ENCODE measurements at regions not wholly inside any gene's neighbourhood (a gene's known extent, or its start where the extent isn't known, plus 50 kb on each side); places are given as distances from the start of the nearest gene placed in this dataset.

- H3K27me3 Mint-ChIP-seq = no peaks in the 10 kb centered on the region
- H3K4me3 Mint-ChIP-seq = no peak overlapping the region
- intact Hi-C loops (cut with micrococcal nuclease) = no loop called here
- Histone ChIP-seq H3K4me1 (ENCODE audit: insufficient read depth, low read length) (no peaks in the 10 kb centered on the region), H3K27me3 (ENCODE audit: insufficient read depth, low read length) (no peaks in the 10 kb centered on the region), H3K4me3 (ENCODE audit: low read length in 2 of 2) (no peak overlapping the region), H3K9me3 (ENCODE audit: control insufficient read depth in 1 of 2, low read length in 2 of 2) (no peaks in the 10 kb centered on the region), H3K36me3 (ENCODE audit: insufficient read depth, low read length) (no peaks in the 10 kb centered on the region), H3K27ac (ENCODE audit: low read depth, low read length) (no peak overlapping the region)
- ChIA-PET CTCF (ENCODE audit: partially characterized antibody) (no interaction called here), POLR2A (ENCODE audit: partially characterized antibody) (no interaction called here)
- DNase-seq = no peak
- H3K9me3 Mint-ChIP-seq = no peaks in the 10 kb centered on the region
- peaks cover 0 to 5% (median 4%) of the 10 kb centered on the region in 4 donors for H3K4me1 Mint-ChIP-seq
- no peaks in the 10 kb centered on the region for H3K36me3 Mint-ChIP-seq
- H3K27ac Mint-ChIP-seq = no peak overlapping the region
Measured at GRCh38 chr18:68467329-68467728, 247.6 kb downstream of the TMX3 start.

DNA sequence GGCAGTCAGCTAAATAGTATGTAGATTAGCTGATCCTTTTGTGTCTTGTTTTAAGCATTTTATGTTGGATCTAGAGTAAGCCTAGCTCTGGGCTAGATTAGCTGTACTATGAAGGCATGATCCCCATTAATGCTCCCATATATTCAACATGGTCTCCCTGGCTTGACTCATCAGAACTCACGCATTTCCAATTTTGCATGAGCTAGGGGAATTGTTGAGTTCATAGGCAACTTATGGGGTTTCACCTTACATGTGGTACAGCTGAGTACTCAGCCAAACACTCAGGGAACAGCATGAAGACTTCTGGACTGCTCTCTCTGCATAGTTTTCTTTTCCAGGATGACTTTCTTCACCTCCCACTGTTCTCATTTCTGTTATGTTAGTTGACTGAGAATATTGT lies 248.2 kb downstream of the TMX3 start:
- Histone ChIP-seq H3K36me3 (ENCODE audit: insufficient read depth, low read length) (no peaks in the 10 kb centered on the region), H3K27ac (ENCODE audit: low read depth, low read length) (no peak overlapping the region), H3K4me1 (ENCODE audit: insufficient read depth, low read length) (no peaks in the 10 kb centered on the region), H3K4me3 (ENCODE audit: low read length in 2 of 2) (no peak overlapping the region), H3K9me3 (ENCODE audit: control insufficient read depth in 1 of 2, low read length in 2 of 2) (no peaks in the 10 kb centered on the region), H3K27me3 (ENCODE audit: insufficient read depth, low read length) (no peaks in the 10 kb centered on the region)
- Mint-ChIP-seq H3K4me1 (peaks cover 0 to 5% (median 4%) of the 10 kb centered on the region in 4 donors), H3K9me3 (no peaks in the 10 kb centered on the region), H3K27ac (no peak overlapping the region), H3K36me3 (no peaks in the 10 kb centered on the region), H3K4me3 (no peak overlapping the region), H3K27me3 (no peaks in the 10 kb centered on the region)
- ChIA-PET POLR2A (ENCODE audit: partially characterized antibody) (no interaction called here), CTCF (ENCODE audit: partially characterized antibody) (interaction anchor here (0.7 kb wide), 1 partner anchor 1733 kb away, joined by 4 read pairs; no protein-coding TSS in a partner anchor)
- no peak for DNase-seq
- intact Hi-C loops (cut with micrococcal nuclease) = no loop called here

DNA sequence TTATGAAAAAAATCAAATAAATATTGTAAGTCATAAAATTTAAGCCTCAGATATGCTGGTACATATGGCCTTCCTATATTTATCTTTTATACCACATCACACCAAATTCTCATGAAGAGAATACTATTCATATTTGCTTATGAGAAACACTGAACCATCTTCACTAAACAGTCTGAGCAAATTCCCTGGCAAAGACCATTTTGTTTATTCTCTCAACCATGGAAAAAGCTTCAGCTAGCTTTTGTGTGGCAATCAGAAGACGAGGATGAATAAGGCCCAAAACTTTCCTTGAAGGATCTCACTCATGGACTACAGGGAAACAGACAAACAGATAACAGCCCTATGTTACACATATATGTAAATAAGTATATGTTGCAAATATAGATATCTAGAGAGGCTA lies 252.1 kb downstream of the TMX3 start:
- no peaks in the 10 kb centered on the region for H3K36me3 ChIP-seq (ENCODE audit: insufficient read depth, low read length)
- H3K4me3 Mint-ChIP-seq = no peak overlapping the region
- no peaks in the 10 kb centered on the region for H3K4me1 ChIP-seq (ENCODE audit: insufficient read depth, low read length)
- no peaks in the 10 kb centered on the region for H3K9me3 ChIP-seq (ENCODE audit: control insufficient read depth in 1 of 2, low read length in 2 of 2)
- POLR2A ChIA-PET (ENCODE audit: partially characterized antibody) = no interaction called here
- peaks cover 0 to 1% (median under 1%) of the 10 kb centered on the region in 4 donors for H3K4me1 Mint-ChIP-seq
- H3K36me3 Mint-ChIP-seq = no peaks in the 10 kb centered on the region
- no peak overlapping the region for H3K27ac Mint-ChIP-seq
- no peaks in the 10 kb centered on the region for H3K27me3 Mint-ChIP-seq
- DNase-seq = no peak
- intact Hi-C loops (cut with micrococcal nuclease) = no loop called here
- H3K27me3 ChIP-seq (ENCODE audit: insufficient read depth, low read length) = no peaks in the 10 kb centered on the region
- no peak overlapping the region for H3K27ac ChIP-seq (ENCODE audit: low read depth, low read length)
- CTCF ChIA-PET (ENCODE audit: partially characterized antibody) = no interaction called here
- no peaks in the 10 kb centered on the region for H3K9me3 Mint-ChIP-seq
- H3K4me3 ChIP-seq (ENCODE audit: low read length in 2 of 2) = no peak overlapping the region

GRCh38 chr18:68462148-68462547 lies 252.8 kb downstream of the TMX3 start:
- no peak overlapping the region for H3K4me3 ChIP-seq (ENCODE audit: low read length in 2 of 2)
- H3K27me3 Mint-ChIP-seq = no peaks in the 10 kb centered on the region
- no peak overlapping the region for H3K27ac ChIP-seq (ENCODE audit: low read depth, low read length)
- no peaks in the 10 kb centered on the region for H3K36me3 Mint-ChIP-seq
- H3K27ac Mint-ChIP-seq = no peak overlapping the region
- ChIA-PET POLR2A (ENCODE audit: partially characterized antibody) (no interaction called here), CTCF (ENCODE audit: partially characterized antibody) (interaction anchor here (0.7 kb wide), 1 partner anchor 11 kb away, joined by 3 read pairs; no protein-coding TSS in a partner anchor)
- H3K9me3 ChIP-seq (ENCODE audit: control insufficient read depth in 1 of 2, low read length in 2 of 2) = no peaks in the 10 kb centered on the region
- H3K4me1 Mint-ChIP-seq = no peaks in the 10 kb centered on the region
- peaks cover 0 to under 1% (median 0%) of the 10 kb centered on the region in 8 donors for H3K9me3 Mint-ChIP-seq
- intact Hi-C loops (cut with micrococcal nuclease) = no loop called here
- DNase-seq = no peak
- no peaks in the 10 kb centered on the region for H3K36me3 ChIP-seq (ENCODE audit: insufficient read depth, low read length)
- no peaks in the 10 kb centered on the region for H3K27me3 ChIP-seq (ENCODE audit: insufficient read depth, low read length)
- no peak overlapping the region for H3K4me3 Mint-ChIP-seq
- H3K4me1 ChIP-seq (ENCODE audit: insufficient read depth, low read length) = no peaks in the 10 kb centered on the region

- Mint-ChIP-seq H3K27me3 (no peaks in the 10 kb centered on the region), H3K4me3 (no peak overlapping the region), H3K36me3 (no peaks in the 10 kb centered on the region), H3K27ac (no peak overlapping the region), H3K9me3 (peaks cover 0 to 2% (median 0%) of the 10 kb centered on the region in 8 donors), H3K4me1 (no peaks in the 10 kb centered on the region)
- DNase-seq = no peak
- CTCF ChIA-PET (ENCODE audit: partially characterized antibody) = interaction anchor here (0.7 kb wide), 1 partner anchor 11 kb away, joined by 3 read pairs; no protein-coding TSS in a partner anchor
- no peaks in the 10 kb centered on the region for H3K4me1 ChIP-seq (ENCODE audit: insufficient read depth, low read length)
- POLR2A ChIA-PET (ENCODE audit: partially characterized antibody) = no interaction called here
- no peaks in the 10 kb centered on the region for H3K27me3 ChIP-seq (ENCODE audit: insufficient read depth, low read length)
- intact Hi-C loops (cut with micrococcal nuclease) = no loop called here
- H3K27ac ChIP-seq (ENCODE audit: low read depth, low read length) = no peak overlapping the region
- H3K4me3 ChIP-seq (ENCODE audit: low read length in 2 of 2) = no peak overlapping the region
- no peaks in the 10 kb centered on the region for H3K36me3 ChIP-seq (ENCODE audit: insufficient read depth, low read length)
- H3K9me3 ChIP-seq (ENCODE audit: control insufficient read depth in 1 of 2, low read length in 2 of 2) = no peaks in the 10 kb centered on the region
Measured at GRCh38 chr18:68461481-68462018, 253.4 kb downstream of the TMX3 start.

- DNase-seq = no peak
- intact Hi-C loops (cut with micrococcal nuclease) = no loop called here
- ChIA-PET POLR2A (ENCODE audit: partially characterized antibody) (no interaction called here), CTCF (ENCODE audit: partially characterized antibody) (no interaction called here)
- Mint-ChIP-seq H3K9me3 (peaks cover 0 to 2% (median 0%) of the 10 kb centered on the region in 8 donors), H3K4me3 (no peak overlapping the region), H3K36me3 (no peaks in the 10 kb centered on the region), H3K4me1 (no peaks in the 10 kb centered on the region), H3K27me3 (no peaks in the 10 kb centered on the region), H3K27ac (no peak overlapping the region)
- no peaks in the 10 kb centered on the region for H3K9me3 ChIP-seq (ENCODE audit: control insufficient read depth in 1 of 2, low read length in 2 of 2)
- H3K27ac ChIP-seq (ENCODE audit: low read depth, low read length) = no peak overlapping the region
- H3K4me1 ChIP-seq (ENCODE audit: insufficient read depth, low read length) = no peaks in the 10 kb centered on the region
- H3K4me3 ChIP-seq (ENCODE audit: low read length in 2 of 2) = no peak overlapping the region
- no peaks in the 10 kb centered on the region for H3K36me3 ChIP-seq (ENCODE audit: insufficient read depth, low read length)
- no peaks in the 10 kb centered on the region for H3K27me3 ChIP-seq (ENCODE audit: insufficient read depth, low read length)
Measured at GRCh38 chr18:68459968-68460367, 254.9 kb downstream of the TMX3 start.

- Histone ChIP-seq H3K9me3 (ENCODE audit: control insufficient read depth in 1 of 2, low read length in 2 of 2) (no peaks in the 10 kb centered on the region), H3K27ac (ENCODE audit: low read depth, low read length) (no peak overlapping the region), H3K36me3 (ENCODE audit: insufficient read depth, low read length) (no peaks in the 10 kb centered on the region), H3K27me3 (ENCODE audit: insufficient read depth, low read length) (no peaks in the 10 kb centered on the region), H3K4me1 (ENCODE audit: insufficient read depth, low read length) (no peaks in the 10 kb centered on the region), H3K4me3 (ENCODE audit: low read length in 2 of 2) (no peak overlapping the region)
- no peaks in the 10 kb centered on the region for H3K27me3 Mint-ChIP-seq
- peaks cover 0 to 2% (median 0%) of the 10 kb centered on the region in 8 donors for H3K9me3 Mint-ChIP-seq
- no peak for DNase-seq
- intact Hi-C loops (cut with micrococcal nuclease) = no loop called here
- POLR2A ChIA-PET (ENCODE audit: partially characterized antibody) = no interaction called here
- CTCF ChIA-PET (ENCODE audit: partially characterized antibody) = no interaction called here
- H3K4me3 Mint-ChIP-seq = no peak overlapping the region
- H3K36me3 Mint-ChIP-seq = no peaks in the 10 kb centered on the region
- H3K27ac Mint-ChIP-seq = no peak overlapping the region
- no peaks in the 10 kb centered on the region for H3K4me1 Mint-ChIP-seq
Measured at GRCh38 chr18:68456985-68457384, 257.9 kb downstream of the TMX3 start.

GRCh38 chr18:68455229-68455603 lies 259.7 kb downstream of the TMX3 start:
- Histone ChIP-seq H3K4me1 (ENCODE audit: insufficient read depth, low read length) (no peaks in the 10 kb centered on the region), H3K36me3 (ENCODE audit: insufficient read depth, low read length) (no peaks in the 10 kb centered on the region), H3K4me3 (ENCODE audit: low read length in 2 of 2) (no peak overlapping the region), H3K27ac (ENCODE audit: low read depth, low read length) (no peak overlapping the region), H3K9me3 (ENCODE audit: control insufficient read depth in 1 of 2, low read length in 2 of 2) (no peaks in the 10 kb centered on the region), H3K27me3 (ENCODE audit: insufficient read depth, low read length) (no peaks in the 10 kb centered on the region)
- Mint-ChIP-seq H3K36me3 (no peaks in the 10 kb centered on the region), H3K27me3 (no peaks in the 10 kb centered on the region), H3K4me3 (no peak overlapping the region), H3K4me1 (no peaks in the 10 kb centered on the region), H3K9me3 (peaks cover 0 to 2% (median 0%) of the 10 kb centered on the region in 8 donors), H3K27ac (no peak overlapping the region)
- CTCF ChIA-PET (ENCODE audit: partially characterized antibody) = no interaction called here
- POLR2A ChIA-PET (ENCODE audit: partially characterized antibody) = no interaction called here
- no peak for DNase-seq
- intact Hi-C loops (cut with micrococcal nuclease) = no loop called here

All from CD4-positive, alpha-beta memory T cell (primary cell).